ENCODE measurements at regions not wholly inside any gene's neighbourhood (a gene's known extent, or its start where the extent isn't known, plus 50 kb on each side); places are given as distances from the start of the nearest gene placed in this dataset.

DNA sequence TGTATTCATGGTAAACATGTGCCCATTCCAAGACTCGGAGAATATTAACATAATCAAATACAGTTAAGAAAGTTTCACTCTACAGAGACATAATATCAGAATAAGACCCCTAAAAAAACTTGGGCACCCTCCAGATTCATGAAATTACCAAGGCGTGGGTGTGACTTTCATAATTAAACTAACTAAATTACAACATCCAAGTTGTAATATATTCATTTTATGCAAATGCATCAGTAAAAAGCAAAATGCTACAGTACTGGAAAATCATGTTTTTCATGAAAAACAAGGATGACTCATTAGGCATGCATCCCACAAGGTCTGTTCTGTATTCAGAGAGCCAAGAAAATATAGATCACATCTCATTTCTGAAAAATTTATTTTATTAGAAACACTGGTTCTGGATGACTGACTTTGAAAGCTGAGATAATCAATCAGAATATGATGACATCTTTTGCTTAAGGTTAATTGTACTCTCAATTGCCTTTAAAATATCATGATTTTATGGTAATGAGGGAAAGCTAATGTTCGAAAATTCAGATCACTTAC is 248.8 kb upstream of the SMIM30 start:
- TF ChIP-seq, protein P1, sequence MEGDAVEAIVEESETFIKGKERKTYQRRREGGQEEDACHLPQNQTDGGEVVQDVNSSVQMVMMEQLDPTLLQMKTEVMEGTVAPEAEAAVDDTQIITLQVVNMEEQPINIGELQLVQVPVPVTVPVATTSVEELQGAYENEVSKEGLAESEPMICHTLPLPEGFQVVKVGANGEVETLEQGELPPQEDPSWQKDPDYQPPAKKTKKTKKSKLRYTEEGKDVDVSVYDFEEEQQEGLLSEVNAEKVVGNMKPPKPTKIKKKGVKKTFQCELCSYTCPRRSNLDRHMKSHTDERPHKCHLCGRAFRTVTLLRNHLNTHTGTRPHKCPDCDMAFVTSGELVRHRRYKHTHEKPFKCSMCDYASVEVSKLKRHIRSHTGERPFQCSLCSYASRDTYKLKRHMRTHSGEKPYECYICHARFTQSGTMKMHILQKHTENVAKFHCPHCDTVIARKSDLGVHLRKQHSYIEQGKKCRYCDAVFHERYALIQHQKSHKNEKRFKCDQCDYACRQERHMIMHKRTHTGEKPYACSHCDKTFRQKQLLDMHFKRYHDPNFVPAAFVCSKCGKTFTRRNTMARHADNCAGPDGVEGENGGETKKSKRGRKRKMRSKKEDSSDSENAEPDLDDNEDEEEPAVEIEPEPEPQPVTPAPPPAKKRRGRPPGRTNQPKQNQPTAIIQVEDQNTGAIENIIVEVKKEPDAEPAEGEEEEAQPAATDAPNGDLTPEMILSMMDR (conservative IDR thresholded peaks at IDR 0.05; ENCODE audit: low read length) = no peak
- TF ChIP-seq EZH2phosphoT487 (IDR thresholded peaks at IDR 0.05; ENCODE audit: borderline replicate concordance) = no peak
